HUDEP-2 (cell line): ENCODE measurements at regions not wholly inside any gene's neighbourhood (a gene's known extent, or its start where the extent isn't known, plus 50 kb on each side); places are given as distances from the start of the nearest gene placed in this dataset.
A peak's percentile ranks its signal among the peaks of the same experiment; 100 is the strongest.

Experiments
- DNase-seq, 76 experiments: peaks; one replicate each; lab custom pipeline; 2025; ENCODE audit not compliant: unreplicated experiment in 76 of 76; lab: John Stamatoyannopoulos, UW

GRCh38 chr12:60830381-60830780 is 1234.6 kb downstream of the SLC16A7 start:
- DNase-seq: no peak

GRCh38 chr12:60832290-60832689 is 1236.5 kb downstream of the SLC16A7 start:
- no peak for DNase-seq

GRCh38 chr12:60834372-60834771 is 1238.5 kb downstream of the SLC16A7 start:
- DNase-seq: no peak

GRCh38 chr12:60834806-60835205 is 1239.0 kb downstream of the SLC16A7 start:
- no peak for DNase-seq

- DNase-seq: no peak
These were observed 1240.8 kb downstream of the SLC16A7 start for GRCh38 chr12:60836651-60837050.

- no peak for DNase-seq
These were observed 1246.4 kb downstream of the SLC16A7 start for GRCh38 chr12:60842181-60842580.

- no peak for DNase-seq
These were observed 1248.3 kb downstream of the SLC16A7 start for GRCh38 chr12:60844101-60844500.

- DNase-seq: no peak
These were observed 1249.0 kb downstream of the SLC16A7 start for GRCh38 chr12:60844875-60845274.

- no peak for DNase-seq
These were observed 1249.9 kb downstream of the SLC16A7 start for GRCh38 chr12:60845696-60846095.

GRCh38 chr12:60847281-60847680 is 1251.5 kb downstream of the SLC16A7 start:
- DNase-seq: no peak

- no peak for DNase-seq
These were observed 1253.9 kb downstream of the SLC16A7 start for GRCh38 chr12:60849723-60850122.

- DNase-seq: no peak
These were observed 1257.6 kb downstream of the SLC16A7 start for GRCh38 chr12:60853407-60853806.

GRCh38 chr12:60863421-60863820 is 1267.6 kb downstream of the SLC16A7 start:
- DNase-seq: no peak

- no peak for DNase-seq
These were observed 1276.4 kb downstream of the SLC16A7 start for GRCh38 chr12:60872219-60872618.

- DNase-seq: no peak
These were observed 1277.3 kb downstream of the SLC16A7 start for GRCh38 chr12:60872850-60873713.

GRCh38 chr12:60874091-60874490 is 1278.3 kb downstream of the SLC16A7 start:
- DNase-seq: no peak

- DNase-seq: no peak
These were observed 1325.1 kb downstream of the SLC16A7 start for GRCh38 chr12:60920841-60921495.

- no peak for DNase-seq
These were observed 1325.7 kb downstream of the SLC16A7 start for GRCh38 chr12:60921541-60921940.

GRCh38 chr12:60926256-60926655 is 1330.4 kb downstream of the SLC16A7 start:
- DNase-seq: no peak

- peak in 49 of 76 experiments; percentile 1 to 89 (median 61) for DNase-seq
These were observed 1330.1 kb upstream of the USP15 start for GRCh38 chr12:60930151-60930550.

- peak in 3 of 76 experiments; percentile 4 to 24 (median 6) for DNase-seq
These were observed 1324.0 kb upstream of the USP15 start for GRCh38 chr12:60935981-60936761.
